OCI-LY1 (cell line): ENCODE measurements at regions not wholly inside any gene's neighbourhood (a gene's known extent, or its start where the extent isn't known, plus 50 kb on each side); places are given as distances from the start of the nearest gene placed in this dataset.

Experiments used
- H2AFZ ChIP-seq: fragments of 200-600 bp; sonication (generic), shearing (Covaris generic); 2 replicates; pipeline ENCODE4 v1.6.0; 2014; ENCODE audit warnings: antibody characterized with exemption, mild to moderate bottlenecking, low read length
- H3F3A ChIP-seq: fragments of 200-600 bp; sonication (generic), shearing (Covaris generic); 2 replicates; pipeline ENCODE4 v1.6.0; 2014; ENCODE audit warnings: mild to moderate bottlenecking, antibody characterized with exemption, low read length, moderate library complexity; ENCODE audit not compliant: insufficient read depth
- H3K27ac ChIP-seq: fragments of 200-600 bp; sonication (generic); 2 replicates; pipeline ENCODE4 v1.5.1; 2014; ENCODE audit warnings: low read length, mixed run types, mild to moderate bottlenecking, low read depth; ENCODE audit not compliant: poor library complexity, severe bottlenecking
- H3K27me3 ChIP-seq: fragments of 200-600 bp; sonication (generic); 2 replicates; pipeline ENCODE4 v1.6.0; 2014; ENCODE audit warnings: antibody characterized with exemption, mild to moderate bottlenecking, low read length, moderate library complexity; ENCODE audit not compliant: insufficient read depth
- H3K36me3 ChIP-seq: fragments of 200-600 bp; sonication (generic); 2 replicates; pipeline ENCODE4 v1.6.1; 2014; ENCODE audit warnings: mild to moderate bottlenecking, antibody characterized with exemption, low read length, moderate library complexity, mixed read lengths; ENCODE audit not compliant: insufficient read depth
- H3K4me1 ChIP-seq: fragments of 200-600 bp; sonication (generic); 2 replicates; pipeline ENCODE4 v1.5.1; 2014; ENCODE audit warnings: mild to moderate bottlenecking, low read length, moderate library complexity; ENCODE audit not compliant: insufficient read depth, severe bottlenecking
- H3K4me2 ChIP-seq: fragments of 200-600 bp; sonication (generic), shearing (Covaris generic); 2 replicates; pipeline ENCODE4 v1.6.1; 2014; ENCODE audit warnings: low read length
- H3K4me3 ChIP-seq: fragments of 200-600 bp; sonication (generic); 2 replicates; pipeline ENCODE4 v1.5.1; 2014; ENCODE audit warnings: low read length, low read depth, mild to moderate bottlenecking, mixed read lengths; ENCODE audit not compliant: poor library complexity, severe bottlenecking
- H3K79me2 ChIP-seq: fragments of 200-600 bp; shearing (Covaris generic); 2 replicates; pipeline ENCODE4 v1.6.1; 2016; ENCODE audit warnings: mixed run types, low read length, mixed read lengths; ENCODE audit not compliant: insufficient read depth
- H3K9ac ChIP-seq: fragments of 200-600 bp; sonication (generic), shearing (Covaris generic); 2 replicates; pipeline ENCODE4 v1.6.1; 2014; ENCODE audit warnings: mild to moderate bottlenecking, low read length, mixed read lengths
- H3K9me2 ChIP-seq: fragments of 200-600 bp; sonication (generic), shearing (Covaris generic); 2 replicates; pipeline ENCODE4 v1.6.1; 2014; ENCODE audit warnings: low read depth, mild to moderate bottlenecking, low read length, mixed read lengths
- H3K9me3 ChIP-seq: fragments of 200-600 bp; shearing (Covaris generic); 2 replicates; pipeline ENCODE4 v1.6.1; 2014; ENCODE audit warnings: low read length, mixed read lengths
- H4K20me1 ChIP-seq: fragments of 200-600 bp; sonication (generic), shearing (Covaris generic); 2 replicates; pipeline ENCODE4 v1.6.0; 2016; ENCODE audit warnings: mild to moderate bottlenecking, low read length; ENCODE audit not compliant: insufficient read depth
- EZH2 ChIP-seq: fragments of 200-600 bp; sonication (generic), shearing (Covaris generic); IDR thresholded peaks from 2 replicates; pipeline ENCODE4 v1.8.0; 2017; ENCODE audit warnings: borderline replicate concordance, mixed run types, mild to moderate bottlenecking, antibody characterized with exemption, low read length, moderate library complexity, mixed read lengths
- TF ChIP-seq, protein P1 (sequence below): fragments of 200-600 bp; sonication (generic), shearing (Covaris generic); IDR thresholded peaks from 2 replicates; pipeline ENCODE4 v1.5.1; 2017; ENCODE audit warnings: mild to moderate bottlenecking, antibody characterized with exemption, low read length, moderate library complexity, mixed read lengths

DNA sequence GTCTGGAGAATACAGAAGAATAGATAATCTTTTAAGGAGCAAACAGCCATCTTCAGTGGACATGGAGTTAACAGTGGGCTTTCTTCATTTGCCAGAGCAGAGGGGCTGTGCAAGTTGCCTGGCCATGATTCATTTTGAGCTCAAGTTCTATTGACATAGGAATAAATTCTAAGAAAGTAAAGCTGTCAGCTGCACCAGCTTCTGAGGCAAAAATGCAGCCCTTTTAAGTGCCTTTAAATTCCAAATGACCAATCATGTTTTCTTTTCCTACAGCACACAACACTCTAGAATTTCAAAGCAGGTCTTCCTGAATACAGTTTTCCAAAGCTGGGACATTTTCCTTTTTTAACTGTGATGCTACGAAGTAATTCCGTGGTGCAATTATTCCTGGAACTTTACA, 246.4 kb upstream of the NT5C1B start:
- Histone ChIP-seq H3K27ac (no peak overlapping the region), H3K4me2 (no peak overlapping the region), H3K36me3 (no peaks in the 10 kb centered on the region), H3K9ac (no peak overlapping the region), H3K9me2 (no peaks in the 10 kb centered on the region), H3K9me3 (no peaks in the 10 kb centered on the region), H4K20me1 (no peaks in the 10 kb centered on the region), H3K4me3 (no peak overlapping the region), H3F3A (no peaks in the 10 kb centered on the region), H3K79me2 (no peaks in the 10 kb centered on the region), H3K27me3 (no peaks in the 10 kb centered on the region), H2AFZ (no peak overlapping the region), H3K4me1 (no peaks in the 10 kb centered on the region)
- no peak for TF ChIP-seq EZH2
- TF ChIP-seq, protein P1, sequence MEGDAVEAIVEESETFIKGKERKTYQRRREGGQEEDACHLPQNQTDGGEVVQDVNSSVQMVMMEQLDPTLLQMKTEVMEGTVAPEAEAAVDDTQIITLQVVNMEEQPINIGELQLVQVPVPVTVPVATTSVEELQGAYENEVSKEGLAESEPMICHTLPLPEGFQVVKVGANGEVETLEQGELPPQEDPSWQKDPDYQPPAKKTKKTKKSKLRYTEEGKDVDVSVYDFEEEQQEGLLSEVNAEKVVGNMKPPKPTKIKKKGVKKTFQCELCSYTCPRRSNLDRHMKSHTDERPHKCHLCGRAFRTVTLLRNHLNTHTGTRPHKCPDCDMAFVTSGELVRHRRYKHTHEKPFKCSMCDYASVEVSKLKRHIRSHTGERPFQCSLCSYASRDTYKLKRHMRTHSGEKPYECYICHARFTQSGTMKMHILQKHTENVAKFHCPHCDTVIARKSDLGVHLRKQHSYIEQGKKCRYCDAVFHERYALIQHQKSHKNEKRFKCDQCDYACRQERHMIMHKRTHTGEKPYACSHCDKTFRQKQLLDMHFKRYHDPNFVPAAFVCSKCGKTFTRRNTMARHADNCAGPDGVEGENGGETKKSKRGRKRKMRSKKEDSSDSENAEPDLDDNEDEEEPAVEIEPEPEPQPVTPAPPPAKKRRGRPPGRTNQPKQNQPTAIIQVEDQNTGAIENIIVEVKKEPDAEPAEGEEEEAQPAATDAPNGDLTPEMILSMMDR: no peak

GRCh38 chr2:18834341-18834740, 245.0 kb upstream of the NT5C1B start:
- Histone ChIP-seq H3K79me2 (no peaks in the 10 kb centered on the region), H3K4me3 (no peak overlapping the region), H3K27me3 (no peaks in the 10 kb centered on the region), H3K9me3 (no peaks in the 10 kb centered on the region), H4K20me1 (no peaks in the 10 kb centered on the region), H3K9me2 (no peaks in the 10 kb centered on the region), H2AFZ (no peak overlapping the region), H3K4me1 (no peaks in the 10 kb centered on the region), H3K27ac (no peak overlapping the region), H3K9ac (no peak overlapping the region), H3K36me3 (no peaks in the 10 kb centered on the region), H3F3A (no peaks in the 10 kb centered on the region), H3K4me2 (no peak overlapping the region)
- TF ChIP-seq, protein P1: no peak
- no peak for TF ChIP-seq EZH2

- TF ChIP-seq, protein P1: no peak
- TF ChIP-seq EZH2: no peak
Observed at GRCh38 chr2:18833941-18834340, 244.6 kb upstream of the NT5C1B start.

More at GRCh38 chr2:18833941-18834340, 244.6 kb upstream of the NT5C1B start:
- Histone ChIP-seq H3K9me3 (no peaks in the 10 kb centered on the region), H3F3A (no peaks in the 10 kb centered on the region), H3K27ac (no peak overlapping the region), H3K27me3 (no peaks in the 10 kb centered on the region), H3K79me2 (no peaks in the 10 kb centered on the region), H3K9ac (no peak overlapping the region), H3K4me3 (no peak overlapping the region), H3K4me1 (no peaks in the 10 kb centered on the region), H3K4me2 (no peak overlapping the region), H2AFZ (no peak overlapping the region), H3K36me3 (no peaks in the 10 kb centered on the region), H4K20me1 (no peaks in the 10 kb centered on the region), H3K9me2 (no peaks in the 10 kb centered on the region)
